B cell (primary cell): ENCODE measurements at regions not wholly inside any gene's neighbourhood (a gene's known extent, or its start where the extent isn't known, plus 50 kb on each side); places are given as distances from the start of the nearest gene placed in this dataset.

Source experiments
- ATAC-seq: fragments of 200-7000 bp; cut with Tn5 transposase; one replicate; pipeline ENCODE4 v1.10.0; 2021; ENCODE audit warnings: low read depth, mild to moderate bottlenecking, moderate number of reproducible peaks, moderate library complexity
- CTCF ChIA-PET: fragments of 350-600 bp; sonication (Branson Sonifier 250); formaldehyde crosslinking; loops from one replicate; lab custom pipeline; 2021; ENCODE audit warnings: antibody characterized with exemption, inconsistent platforms; lab: Charles Lee
- POLR2A ChIA-PET: fragments of 350-600 bp; sonication (Branson Sonifier 250); formaldehyde crosslinking; loops from one replicate; lab custom pipeline; 2021; ENCODE audit warnings: antibody characterized with exemption; lab: Charles Lee
- DNase-seq: peaks from one replicate; pipeline ENCODE4 v3.0.0; 2013
- H2AFZ ChIP-seq: 2 replicates; pipeline ENCODE4 v1.6.1; 2012; ENCODE audit warnings: mild to moderate bottlenecking, low read depth, low read length; ENCODE audit not compliant: insufficient read depth, poor library complexity, severe bottlenecking
- H3K27ac ChIP-seq, 2 donors: 1 replicate in 1 of 2; 2 replicates in 1 of 2; pipeline ENCODE4 v1.5.1; 2012 to 2013; ENCODE audit warnings: low read length in 2 of 2, mild to moderate bottlenecking in 2 of 2, moderate library complexity in 1 of 2
- H3K27me3 ChIP-seq, 4 experiments: fragments of 200-600 bp in 1 of 4; sonication (generic) in 1 of 4; replicated peaks in 1 of 4; 1 replicate in 2 of 4; 2 replicates in 2 of 4; pipeline versions ENCODE4 v1.6.1 to v1.7.0; 2013 to 2016; ENCODE audit warnings: low read length in 3 of 4, mild to moderate bottlenecking in 2 of 4, mixed read lengths in 1 of 4, moderate library complexity in 1 of 4; ENCODE audit not compliant: insufficient read depth in 4 of 4, control insufficient read depth in 3 of 4; ENCODE audit errors: control extremely low read depth in 1 of 4
- H3K36me3 ChIP-seq, 2 experiments: replicated peaks in 1 of 2; 1 replicate in 1 of 2; 2 replicates in 1 of 2; pipeline versions ENCODE4 v1.6.1 to v1.7.1; 2013; ENCODE audit warnings: low read length in 1 of 2; ENCODE audit not compliant: insufficient read depth in 2 of 2, control insufficient read depth in 1 of 2; ENCODE audit errors: control extremely low read depth in 1 of 2, extremely low read depth in 1 of 2
- H3K4me1 ChIP-seq, 2 donors: fragments of 200-600 bp in 1 of 2; sonication (generic) in 1 of 2; 1 replicate in 1 of 2; 2 replicates in 1 of 2; pipeline versions ENCODE4 v1.5.1 to v1.6.1; 2013 to 2017; ENCODE audit warnings: low read length in 2 of 2; ENCODE audit not compliant: control insufficient read depth in 2 of 2, insufficient read depth in 2 of 2
- H3K4me2 ChIP-seq: replicated peaks from 2 replicates; pipeline ENCODE3; 2012; ENCODE audit warnings: mild to moderate bottlenecking, low read depth, low read length; ENCODE audit not compliant: poor library complexity, severe bottlenecking
- H3K4me3 ChIP-seq, 5 experiments: fragments of 200-600 bp in 1 of 5; sonication (generic) in 1 of 5; 1 replicate in 3 of 5; 2 replicates in 2 of 5; pipeline versions ENCODE4 v1.5.1 to v1.7.0; 2011 to 2016; ENCODE audit warnings: low read length in 4 of 5, mild to moderate bottlenecking in 4 of 5, low read depth in 2 of 5, control low read depth in 1 of 5, moderate library complexity in 1 of 5; ENCODE audit not compliant: insufficient read depth in 1 of 5; ENCODE audit errors: control extremely low read depth in 1 of 5, extremely low read depth in 1 of 5
- H3K79me2 ChIP-seq: fragments of 200-600 bp; sonication (generic); one replicate; pipeline ENCODE4 v1.6.0; 2016; ENCODE audit warnings: low read length; ENCODE audit not compliant: control insufficient read depth, insufficient read depth
- H3K9ac ChIP-seq: fragments of 200-600 bp; sonication (generic); 2 replicates; pipeline ENCODE4 v1.6.1; 2017; ENCODE audit warnings: mild to moderate bottlenecking, low read length, moderate library complexity
- H3K9me3 ChIP-seq, 3 donors: one replicate each; pipeline versions ENCODE4 v1.6.1 to v1.7.1; 2013; ENCODE audit warnings: low read length in 2 of 3; ENCODE audit not compliant: control insufficient read depth in 2 of 3, insufficient read depth in 1 of 3; ENCODE audit errors: control extremely low read depth in 1 of 3
- H4K20me1 ChIP-seq: 2 replicates; pipeline ENCODE4 v1.6.0; 2012; ENCODE audit warnings: mild to moderate bottlenecking, low read length; ENCODE audit not compliant: insufficient read depth, control insufficient read depth, poor library complexity, severe bottlenecking
- H3K27ac Mint-ChIP-seq: one replicate; pipeline ENCODE4 v1.8.0; 2021; ENCODE audit warnings: mixed read lengths
- H3K27me3 Mint-ChIP-seq: one replicate; pipeline ENCODE4 v1.8.0; 2021; ENCODE audit warnings: mixed read lengths
- H3K4me1 Mint-ChIP-seq: one replicate; pipeline ENCODE4 v1.8.0; 2021; ENCODE audit warnings: mixed read lengths
- H3K4me3 Mint-ChIP-seq: one replicate; pipeline ENCODE4 v1.8.0; 2021; ENCODE audit warnings: mixed read lengths
- H3K9me3 Mint-ChIP-seq: one replicate; pipeline ENCODE4 v1.8.0; 2022; ENCODE audit warnings: mixed read lengths; ENCODE audit not compliant: insufficient read depth
- EZH2 ChIP-seq: IDR thresholded peaks from 2 replicates; pipeline ENCODE4 v1.6.1; 2012; ENCODE audit warnings: borderline replicate concordance, low read depth, mild to moderate bottlenecking, moderate library complexity, low read length; ENCODE audit not compliant: insufficient read depth, poor library complexity, severe bottlenecking
- WGBS: methylation state at CpG from one replicate; pipeline ENCODE4 v1.1.5; 2013; ENCODE audit warnings: missing lambda C conversion rate; ENCODE audit not compliant: insufficient coverage; 5-methylcytosine and 5-hydroxymethylcytosine counted together
- intact Hi-C: fragments of 100-400 bp; cut with micrococcal nuclease; formaldehyde crosslinking; loops from one replicate; pipeline ENCODE4 v1.10.0; 2022
- TF ChIP-seq, protein P1 (sequence below): fragments of 200-600 bp; IDR thresholded peaks from one replicate; pipeline ENCODE4 v1.8.0; 2022; ENCODE audit warnings: antibody characterized with exemption, mild to moderate bottlenecking

DNA sequence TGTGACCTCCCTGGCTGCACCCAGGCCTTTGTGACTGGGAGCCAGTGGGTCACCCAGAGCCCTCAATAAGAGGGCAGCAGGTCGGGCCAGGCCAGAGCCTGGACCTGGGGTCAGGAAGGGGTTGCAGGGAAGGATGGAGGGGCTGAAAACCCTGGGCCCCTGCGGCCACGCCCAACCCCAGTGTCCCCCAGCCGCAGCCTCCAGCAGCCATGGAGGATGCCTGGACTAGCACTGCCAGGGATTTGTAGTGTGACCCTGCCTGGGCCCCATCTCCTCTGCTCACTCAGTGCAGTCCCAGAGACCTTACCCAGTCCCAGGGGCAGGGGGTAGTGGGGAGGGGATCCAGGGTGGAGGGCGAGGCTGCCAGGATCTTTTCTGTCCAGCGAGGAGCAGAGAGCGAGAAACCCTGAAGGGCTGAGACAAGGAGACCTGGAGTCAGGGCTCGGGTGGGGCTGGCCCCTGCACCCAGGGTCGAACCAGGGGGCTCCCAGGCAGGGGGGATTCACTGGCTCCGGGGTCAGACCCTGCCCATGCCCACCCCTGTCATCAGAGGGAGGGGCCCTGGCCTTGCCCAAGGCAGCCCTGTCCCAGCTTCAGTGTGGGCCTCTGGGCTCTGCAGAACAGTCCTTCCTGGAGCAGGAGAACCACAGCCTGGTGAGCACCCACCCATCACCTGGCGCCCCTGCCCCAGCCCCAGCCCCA is 187.5 kb downstream of the IGLL1 start:
- TF ChIP-seq EZH2 = no peak
- TF ChIP-seq, protein P1, sequence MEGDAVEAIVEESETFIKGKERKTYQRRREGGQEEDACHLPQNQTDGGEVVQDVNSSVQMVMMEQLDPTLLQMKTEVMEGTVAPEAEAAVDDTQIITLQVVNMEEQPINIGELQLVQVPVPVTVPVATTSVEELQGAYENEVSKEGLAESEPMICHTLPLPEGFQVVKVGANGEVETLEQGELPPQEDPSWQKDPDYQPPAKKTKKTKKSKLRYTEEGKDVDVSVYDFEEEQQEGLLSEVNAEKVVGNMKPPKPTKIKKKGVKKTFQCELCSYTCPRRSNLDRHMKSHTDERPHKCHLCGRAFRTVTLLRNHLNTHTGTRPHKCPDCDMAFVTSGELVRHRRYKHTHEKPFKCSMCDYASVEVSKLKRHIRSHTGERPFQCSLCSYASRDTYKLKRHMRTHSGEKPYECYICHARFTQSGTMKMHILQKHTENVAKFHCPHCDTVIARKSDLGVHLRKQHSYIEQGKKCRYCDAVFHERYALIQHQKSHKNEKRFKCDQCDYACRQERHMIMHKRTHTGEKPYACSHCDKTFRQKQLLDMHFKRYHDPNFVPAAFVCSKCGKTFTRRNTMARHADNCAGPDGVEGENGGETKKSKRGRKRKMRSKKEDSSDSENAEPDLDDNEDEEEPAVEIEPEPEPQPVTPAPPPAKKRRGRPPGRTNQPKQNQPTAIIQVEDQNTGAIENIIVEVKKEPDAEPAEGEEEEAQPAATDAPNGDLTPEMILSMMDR = no peak
- ATAC-seq (no peak), DNase-seq (no peak)
- no peaks in the 10 kb centered on the region for H4K20me1 ChIP-seq
- ChIA-PET CTCF (interaction anchor here (1.1 kb wide), 1 partner anchor 10 kb away, joined by 4 read pairs; no protein-coding TSS in a partner anchor), POLR2A (no interaction called here)
- no peak overlapping the region for H2AFZ ChIP-seq
- H3K4me2 ChIP-seq = no peak overlapping the region
- no peak overlapping the region for H3K4me3 ChIP-seq
- H3K36me3 ChIP-seq = no peaks in the 10 kb centered on the region
- intact Hi-C loops = no loop called here
- no peaks in the 10 kb centered on the region for H3K9me3 ChIP-seq
- no peaks in the 10 kb centered on the region for H3K9me3 Mint-ChIP-seq
- no peak overlapping the region for H3K4me3 Mint-ChIP-seq
- no peaks in the 10 kb centered on the region for H3K4me1 Mint-ChIP-seq
- WGBS = 78% methylated on average over 10 of the region's 11 CpGs
- no peaks in the 10 kb centered on the region for H3K27me3 ChIP-seq
- no peak overlapping the region for H3K27ac Mint-ChIP-seq
- H3K4me1 ChIP-seq = no peaks in the 10 kb centered on the region
- no peak overlapping the region for H3K9ac ChIP-seq
- H3K27me3 Mint-ChIP-seq = peaks cover 8% of the 10 kb centered on the region
- no peaks in the 10 kb centered on the region for H3K79me2 ChIP-seq
- H3K27ac ChIP-seq = no peak overlapping the region

DNA sequence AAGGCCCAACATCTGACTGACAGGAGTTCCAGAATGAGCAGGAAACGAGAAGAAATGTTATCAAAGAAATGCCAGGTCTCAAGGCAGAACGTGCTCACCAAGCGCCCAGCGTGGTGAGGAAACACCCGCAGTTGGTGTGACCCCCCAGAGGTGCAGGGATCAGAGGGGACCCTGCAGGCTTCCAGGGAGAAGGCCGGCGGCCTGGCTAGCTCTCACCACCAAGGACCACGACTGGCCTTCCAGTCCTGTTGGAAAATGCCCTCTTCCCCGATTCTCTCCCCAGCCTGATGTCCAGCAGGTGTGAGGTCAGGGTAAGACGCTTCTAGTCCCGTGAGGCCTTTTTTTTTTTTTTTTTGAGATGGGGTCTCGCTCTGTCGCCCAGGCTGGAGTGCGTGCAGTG is 189.1 kb downstream of the IGLL1 start:
- ATAC-seq = no peak
- POLR2A ChIA-PET = no interaction called here
- CTCF ChIA-PET = interaction anchor here (0.5 kb wide), 1 partner anchor 460 kb away, joined by 5 read pairs; no protein-coding TSS in a partner anchor
- no peak for DNase-seq
- H3K4me3 ChIP-seq = no peak overlapping the region
- no peaks in the 10 kb centered on the region for H3K79me2 ChIP-seq
- no peaks in the 10 kb centered on the region for H3K9me3 ChIP-seq
- no peaks in the 10 kb centered on the region for H4K20me1 ChIP-seq
- Mint-ChIP-seq H3K4me1 (no peaks in the 10 kb centered on the region), H3K27ac (no peak overlapping the region), H3K27me3 (peaks cover 9% of the 10 kb centered on the region), H3K4me3 (no peak overlapping the region), H3K9me3 (no peaks in the 10 kb centered on the region)
- no peak overlapping the region for H3K4me2 ChIP-seq
- no peak overlapping the region for H2AFZ ChIP-seq
- H3K27ac ChIP-seq = no peak overlapping the region
- H3K36me3 ChIP-seq = no peaks in the 10 kb centered on the region
- H3K9ac ChIP-seq = no peak overlapping the region
- TF ChIP-seq EZH2 = no peak
- TF ChIP-seq, protein P1 = no peak
- WGBS = 76% methylated on average over 11 of the region's 14 CpGs
- H3K4me1 ChIP-seq = peaks cover 0 to 1% of the 10 kb centered on the region in 2 donors
- intact Hi-C loops = no loop called here
- H3K27me3 ChIP-seq = peaks cover 0 to 5% (median 2%) of the 10 kb centered on the region in 4 experiments
